HG03159 (cell line): ENCODE measurements at regions not wholly inside any gene's neighbourhood (a gene's known extent, or its start where the extent isn't known, plus 50 kb on each side); places are given as distances from the start of the nearest gene placed in this dataset.

Experiments
- ATAC-seq: cut with Tn5 transposase; IDR thresholded peaks from one replicate; pipeline ENCODE4 v1.9.1; 2021; ENCODE audit warnings: mild to moderate bottlenecking, moderate library complexity; ENCODE audit not compliant: unreplicated experiment

DNA sequence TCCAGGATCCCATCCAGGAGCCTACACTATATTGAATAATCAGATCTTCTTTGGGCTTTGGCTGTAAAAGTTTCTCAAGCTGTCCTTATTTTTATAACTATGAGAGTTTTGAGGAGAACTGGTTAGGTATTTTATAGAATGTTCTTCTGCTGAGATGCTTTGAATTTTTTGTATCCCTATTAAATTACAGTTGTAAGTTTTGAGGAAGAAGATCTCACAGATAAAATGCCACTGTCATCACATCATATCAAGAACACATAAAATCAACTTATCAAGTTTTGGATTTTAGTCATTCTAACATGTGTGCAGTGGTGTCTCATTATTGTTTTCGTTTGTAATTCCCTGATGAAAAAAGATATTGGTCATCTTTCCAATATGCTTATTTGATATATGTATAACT is 260.2 kb upstream of the COL3A1 start:
- no peak for ATAC-seq

DNA sequence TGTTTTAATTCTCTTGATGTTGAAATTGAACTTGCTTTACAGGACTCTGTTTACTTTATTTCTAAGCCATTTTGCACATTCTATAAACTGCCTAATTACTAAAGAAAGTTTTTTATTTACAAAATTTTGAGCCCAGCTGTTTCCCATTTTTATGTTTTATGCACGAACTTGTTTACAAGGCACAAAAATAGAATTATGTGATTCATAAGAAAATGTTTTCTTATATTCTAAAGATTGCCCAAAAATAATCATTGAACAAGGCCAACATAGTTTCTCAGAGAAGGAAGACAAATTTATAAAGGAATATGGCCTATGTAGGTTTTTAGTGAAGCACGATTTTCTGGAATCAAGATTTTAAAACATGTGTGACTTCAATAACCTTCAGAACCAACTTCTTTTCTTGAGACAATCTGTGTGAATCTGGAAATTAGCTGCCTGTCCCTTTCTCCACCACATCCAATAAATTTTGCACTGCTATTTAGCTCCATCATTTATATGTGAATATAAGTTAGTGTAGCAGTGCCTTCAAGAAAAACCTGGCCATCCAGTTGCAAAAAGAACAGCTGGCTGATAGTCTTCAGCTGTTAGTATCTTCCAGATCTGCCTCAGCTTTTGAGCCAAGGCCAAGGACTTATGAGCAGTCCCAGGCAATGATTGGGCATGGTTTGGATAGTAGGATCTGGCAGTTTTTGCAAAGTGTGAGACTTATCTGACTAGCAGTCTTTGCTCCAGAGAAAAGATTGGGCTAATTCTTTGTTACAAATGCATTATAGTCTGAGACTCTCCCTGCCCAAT is 253.2 kb upstream of the COL3A1 start:
- no peak for ATAC-seq

DNA sequence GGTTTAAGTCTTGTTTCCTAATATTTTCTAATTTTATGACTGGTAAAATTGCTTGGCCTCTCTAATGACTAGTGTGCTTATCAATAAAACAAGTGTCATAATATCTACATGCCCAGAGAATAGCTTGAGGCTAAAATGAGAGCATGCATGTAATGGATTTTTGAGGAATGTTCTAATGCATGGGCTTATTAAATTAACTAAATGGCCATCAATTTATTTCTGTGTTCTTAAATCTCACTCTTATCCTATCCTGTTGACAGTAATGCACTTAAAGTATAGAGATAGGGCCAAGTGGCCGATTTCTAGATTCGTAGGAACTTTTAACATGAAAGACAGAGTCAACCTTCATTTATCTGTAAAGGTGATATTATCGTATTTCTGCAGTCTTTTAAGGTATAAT is 252.4 kb upstream of the COL3A1 start:
- ATAC-seq: no peak

DNA sequence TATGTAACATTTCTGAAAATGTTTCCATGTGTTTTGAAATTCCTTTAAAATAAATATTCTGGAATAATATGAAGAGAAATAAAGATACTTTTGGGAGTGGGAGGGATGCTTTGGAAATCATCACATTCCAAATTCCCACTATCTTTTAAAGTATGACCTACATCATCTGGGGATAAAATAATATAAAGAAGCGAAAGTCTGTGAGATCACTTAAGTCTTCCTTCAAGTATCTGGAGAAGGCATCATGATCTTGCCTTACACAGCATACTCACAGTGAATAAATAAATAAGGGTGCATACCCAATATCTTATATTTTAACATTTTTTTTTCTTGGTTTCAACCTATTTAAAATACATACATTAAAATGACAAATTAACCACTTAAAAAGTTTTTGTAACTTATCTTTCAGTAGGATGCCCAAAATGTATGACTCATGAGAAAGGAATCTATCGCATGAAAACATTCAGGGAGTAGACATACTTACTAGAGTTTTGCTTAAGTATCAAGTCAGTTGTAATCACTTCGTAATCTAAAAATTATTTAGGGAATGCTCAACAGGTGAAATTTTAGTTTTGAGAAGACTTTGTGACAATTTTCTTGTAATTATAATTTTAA is 248.3 kb upstream of the COL3A1 start:
- no peak for ATAC-seq

DNA sequence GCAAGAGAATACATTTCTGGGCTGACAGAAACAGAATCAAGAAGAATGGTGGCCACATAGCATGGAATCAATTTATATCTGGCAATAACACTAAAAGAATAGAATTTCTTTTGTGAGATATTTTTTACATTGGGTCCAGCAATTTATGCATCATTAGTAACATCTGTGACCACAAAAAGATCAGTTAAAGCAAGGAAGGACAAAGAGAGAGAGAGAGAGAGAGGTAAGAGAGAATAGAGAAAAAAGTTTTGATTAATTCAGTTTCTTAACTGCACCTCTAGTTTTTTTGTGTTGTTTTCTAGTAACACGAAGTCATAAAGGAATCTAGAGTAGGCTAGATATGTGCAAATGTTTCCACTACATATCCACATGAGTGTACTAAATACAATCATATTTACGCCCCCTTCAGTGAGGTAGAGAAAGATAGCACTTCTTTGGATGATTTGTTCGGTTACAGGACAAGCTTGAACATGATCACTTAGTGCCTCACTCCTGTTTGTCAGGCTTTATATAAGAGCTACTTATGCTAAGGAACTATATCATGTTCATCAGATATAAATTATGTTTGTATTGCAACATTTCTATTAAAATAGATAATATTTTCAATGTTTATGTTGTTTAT is 247.4 kb upstream of the COL3A1 start:
- ATAC-seq: no peak

DNA sequence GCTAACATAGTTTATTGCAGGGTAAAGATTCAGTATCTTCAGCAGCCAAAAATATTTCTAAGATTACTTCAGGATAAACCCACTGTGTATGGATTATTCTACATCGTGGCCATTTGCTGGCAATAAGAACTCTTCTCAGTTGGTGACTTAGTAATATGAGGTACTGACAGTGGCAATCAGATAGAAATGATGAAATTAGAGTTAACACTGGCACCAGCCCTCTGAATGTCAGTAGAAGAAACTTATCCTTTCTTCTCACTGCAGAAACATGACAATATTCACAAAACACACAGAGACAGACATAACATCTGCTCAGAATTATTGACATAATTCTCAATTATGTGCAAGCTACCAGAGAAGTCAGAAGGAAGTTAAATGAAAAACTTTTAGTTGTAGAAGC is 246.3 kb upstream of the COL3A1 start:
- ATAC-seq: no peak

DNA sequence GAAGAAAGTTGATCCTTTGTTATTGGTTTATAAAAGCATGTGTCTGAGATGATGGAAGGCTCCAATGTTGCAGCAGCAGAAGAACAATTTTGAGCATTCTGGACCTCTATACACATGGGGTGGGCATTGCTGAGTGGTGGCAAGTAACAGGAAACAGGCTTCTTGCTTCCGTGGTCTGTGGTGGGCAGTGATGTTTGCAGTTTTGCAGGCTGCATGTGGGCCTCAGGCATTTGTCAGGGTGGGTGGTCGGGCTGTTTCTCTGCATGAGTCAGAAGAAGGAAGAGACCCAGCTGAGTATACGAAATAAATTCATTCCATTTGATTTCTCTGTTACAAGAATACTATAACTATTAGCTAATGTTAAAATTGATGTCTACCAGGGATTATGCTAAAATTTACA is 239.5 kb upstream of the COL3A1 start:
- ATAC-seq: no peak

DNA sequence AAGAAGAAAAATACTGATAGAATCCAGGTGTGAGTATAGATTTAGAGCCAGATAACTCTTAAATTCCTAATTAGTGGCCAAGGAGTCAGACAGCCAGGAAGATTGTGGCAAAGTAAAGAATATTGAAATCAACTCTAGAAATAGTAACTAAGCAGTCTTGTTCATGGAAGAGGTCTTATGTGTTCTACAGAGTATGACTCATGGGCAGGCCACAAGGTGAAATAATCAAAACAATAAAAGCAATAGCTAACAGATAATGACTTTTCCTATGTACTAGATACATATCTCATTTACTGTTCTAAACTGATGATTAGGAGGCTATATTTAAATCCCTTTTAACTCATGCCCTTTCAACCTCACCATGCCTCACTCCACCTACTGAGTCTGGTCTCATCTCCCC is 227.4 kb upstream of the COL3A1 start:
- ATAC-seq: no peak

DNA sequence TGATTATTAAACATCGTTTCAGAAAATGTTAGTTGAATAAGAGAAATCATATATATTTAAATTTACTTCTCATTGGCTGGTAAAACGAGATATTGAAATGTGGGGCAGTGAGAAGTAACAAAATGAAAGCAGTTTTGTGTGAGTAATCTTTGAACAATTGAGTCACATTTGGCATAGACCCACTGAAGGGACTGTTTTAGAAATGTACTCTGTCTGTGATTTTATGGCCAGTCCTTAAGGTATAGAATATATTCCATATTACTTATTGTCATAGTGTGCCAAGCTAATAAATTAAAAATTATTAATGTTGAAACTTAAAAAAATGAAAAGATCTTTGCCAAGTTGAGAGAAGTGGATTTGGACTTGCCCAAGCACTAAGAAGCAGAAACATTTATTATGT is 222.4 kb upstream of the COL3A1 start:
- no peak for ATAC-seq

DNA sequence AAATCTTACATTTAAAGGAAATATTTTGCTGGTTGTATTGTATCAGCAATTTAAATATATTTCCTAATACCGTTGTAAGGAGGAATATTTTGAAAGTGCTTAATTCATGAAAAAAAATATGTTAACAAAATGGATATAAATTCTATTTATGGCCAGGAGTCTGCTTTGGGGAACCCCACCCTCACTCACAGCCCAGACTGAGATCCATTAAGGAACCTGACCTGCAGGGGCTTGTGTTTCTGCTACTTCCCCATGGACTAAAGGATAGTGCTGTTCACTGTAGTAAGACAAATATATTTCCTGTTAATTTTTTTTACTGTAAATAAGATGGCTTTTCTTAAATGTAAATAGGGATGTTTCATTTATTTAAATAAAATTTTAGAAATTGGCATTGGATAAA is 221.9 kb upstream of the COL3A1 start:
- ATAC-seq: no peak

DNA sequence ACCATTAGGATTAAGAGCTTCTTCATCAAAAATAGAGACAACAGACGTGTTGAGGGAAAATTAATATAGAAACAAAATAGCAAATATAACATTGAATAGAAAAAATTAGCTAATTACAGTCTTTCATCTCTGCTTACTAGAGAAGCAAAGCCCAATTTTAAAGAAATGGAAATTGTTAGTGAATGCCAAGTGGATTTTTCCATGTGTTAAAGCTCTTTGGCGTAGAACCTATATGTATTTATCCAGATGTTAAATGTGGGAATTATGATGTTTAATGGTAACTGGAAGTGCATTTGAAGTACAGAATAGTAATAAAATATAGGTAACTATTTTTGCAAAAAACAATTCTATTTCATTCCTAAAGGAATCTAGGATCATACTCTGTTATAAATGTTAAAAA is 212.0 kb upstream of the COL3A1 start:
- ATAC-seq: no peak

DNA sequence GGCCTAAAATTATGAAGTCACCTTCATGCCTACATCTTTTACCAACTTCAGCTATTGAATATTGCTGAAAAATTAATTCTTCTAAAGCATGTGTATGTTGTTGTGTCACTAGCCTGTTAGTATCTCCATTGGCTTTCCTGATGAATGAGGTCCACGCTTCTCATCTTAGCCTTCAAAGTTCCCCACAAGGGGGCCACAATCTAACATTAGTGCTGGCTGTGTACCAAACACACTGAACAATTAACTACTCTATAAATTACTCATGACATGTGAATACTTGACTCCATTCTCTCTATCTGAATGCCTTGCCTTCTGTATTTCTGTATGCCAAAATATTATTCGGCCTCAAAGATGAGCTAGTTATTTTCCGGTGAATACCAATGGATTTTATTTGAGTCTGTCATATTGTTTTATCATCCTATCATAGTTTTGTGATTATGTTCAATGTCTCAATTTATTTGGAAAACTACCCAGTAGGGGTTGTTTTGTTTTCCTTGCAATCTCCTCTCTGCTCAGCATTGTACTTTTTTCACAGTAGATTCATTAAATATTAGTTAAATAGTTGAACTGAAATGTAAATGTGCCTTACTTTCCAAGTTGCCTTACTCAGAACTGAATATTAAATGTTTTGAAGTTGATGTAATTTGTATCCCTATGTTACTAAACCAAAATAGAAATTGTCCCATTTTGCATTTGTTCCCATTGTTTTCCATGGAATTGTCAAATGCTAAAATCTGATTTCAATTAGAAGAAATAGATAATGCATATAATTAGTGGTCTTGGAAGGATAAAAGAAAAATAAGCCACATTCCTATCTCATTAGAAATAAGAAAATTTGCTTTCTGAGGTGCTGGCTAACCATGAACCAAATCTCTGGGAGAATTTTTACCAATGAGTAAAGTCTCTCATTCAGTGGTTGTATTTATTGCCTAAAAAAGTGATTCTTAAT is 208.4 kb upstream of the COL3A1 start:
- peak; percentile 70 for ATAC-seq

DNA sequence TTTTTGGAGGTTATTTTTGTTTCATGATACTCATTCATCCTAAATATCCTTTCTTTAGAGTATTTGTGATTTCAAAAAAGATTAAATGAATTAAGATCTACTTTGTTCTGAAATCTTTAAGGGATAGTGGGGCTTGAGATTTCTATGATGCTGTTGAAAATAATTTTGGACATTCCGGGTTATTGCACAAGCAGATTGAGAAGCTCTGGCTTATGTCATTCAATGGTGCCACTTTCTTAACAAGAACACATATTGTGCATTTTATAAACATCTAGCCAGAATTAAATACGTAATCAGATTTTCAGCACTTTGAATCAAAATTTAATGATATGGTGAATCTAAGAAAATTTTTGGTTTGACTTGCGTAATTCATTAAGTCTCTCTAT is 207.7 kb upstream of the COL3A1 start:
- ATAC-seq: no peak

DNA sequence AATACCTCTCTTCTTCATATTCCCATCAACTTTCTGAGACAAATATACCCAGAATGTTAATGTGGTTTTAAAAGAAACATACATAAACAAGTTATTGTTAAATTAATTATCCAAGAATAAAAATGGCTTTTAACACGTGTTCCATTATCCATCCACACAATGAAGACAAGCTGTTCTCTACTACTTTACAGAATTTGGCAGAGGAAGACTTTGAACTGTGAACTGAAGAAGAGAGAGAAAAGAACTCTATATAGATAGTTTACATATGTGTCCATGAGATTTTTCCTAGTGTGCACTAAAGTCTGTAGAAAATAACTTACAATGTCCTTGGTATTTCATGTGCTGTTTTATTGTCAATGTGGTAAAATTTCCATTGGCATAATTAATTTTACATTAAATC is 207.0 kb upstream of the COL3A1 start:
- no peak for ATAC-seq

DNA sequence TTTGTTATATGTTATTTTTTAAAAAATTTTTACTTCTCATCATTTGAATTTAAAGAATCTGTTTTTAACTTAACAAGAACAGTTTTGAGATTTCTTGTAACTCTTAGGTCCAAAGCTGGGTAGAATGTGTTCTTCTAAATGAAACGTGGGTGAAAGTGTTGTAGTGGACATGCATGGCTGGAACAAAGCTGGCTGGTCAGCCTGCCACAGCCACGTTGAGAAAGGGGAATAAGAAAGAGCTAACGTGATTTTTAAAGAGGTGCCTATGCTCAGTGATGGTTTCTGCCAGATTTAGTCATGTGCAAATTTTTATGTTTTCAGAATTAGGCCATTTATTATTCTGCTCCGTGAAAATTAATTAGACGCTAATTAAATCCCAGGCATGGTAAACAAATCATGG is 203.9 kb upstream of the COL3A1 start:
- ATAC-seq: no peak

DNA sequence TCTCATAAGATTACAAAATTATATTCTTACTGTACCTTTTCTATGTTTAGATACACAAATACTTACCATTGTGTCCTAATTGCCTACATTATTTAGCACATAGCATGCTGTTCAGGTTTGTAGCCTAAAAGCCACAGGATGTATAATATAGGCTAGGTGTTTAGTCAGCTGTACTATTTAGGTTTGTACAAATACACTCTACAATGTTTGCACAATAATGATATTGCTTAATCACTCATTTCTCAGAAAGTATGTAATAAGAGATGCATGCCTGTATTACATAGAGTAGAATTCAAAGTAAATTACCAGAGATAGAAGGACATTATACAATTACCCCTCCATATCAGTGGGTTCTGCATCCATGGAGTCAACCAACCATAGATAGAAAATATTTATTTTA is 201.1 kb upstream of the COL3A1 start:
- ATAC-seq: no peak

DNA sequence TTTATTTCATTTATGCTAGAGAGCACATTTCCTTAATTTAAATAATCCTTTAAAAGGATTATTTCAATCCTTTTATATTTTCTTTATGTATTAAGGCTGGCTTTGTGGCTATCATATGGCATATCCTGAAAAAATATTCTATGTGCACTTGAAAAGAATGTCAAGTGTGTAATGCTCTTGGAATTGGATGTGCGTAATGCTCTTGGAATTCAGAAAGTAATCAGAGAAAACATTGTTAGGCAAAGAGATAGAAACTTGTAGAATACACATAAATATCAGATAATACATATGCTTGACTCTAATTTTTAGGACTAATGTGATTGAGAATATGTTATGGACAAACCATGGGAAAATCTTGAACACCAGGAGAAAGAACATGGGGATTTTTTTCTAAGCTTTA is 197.5 kb upstream of the COL3A1 start:
- ATAC-seq: no peak

DNA sequence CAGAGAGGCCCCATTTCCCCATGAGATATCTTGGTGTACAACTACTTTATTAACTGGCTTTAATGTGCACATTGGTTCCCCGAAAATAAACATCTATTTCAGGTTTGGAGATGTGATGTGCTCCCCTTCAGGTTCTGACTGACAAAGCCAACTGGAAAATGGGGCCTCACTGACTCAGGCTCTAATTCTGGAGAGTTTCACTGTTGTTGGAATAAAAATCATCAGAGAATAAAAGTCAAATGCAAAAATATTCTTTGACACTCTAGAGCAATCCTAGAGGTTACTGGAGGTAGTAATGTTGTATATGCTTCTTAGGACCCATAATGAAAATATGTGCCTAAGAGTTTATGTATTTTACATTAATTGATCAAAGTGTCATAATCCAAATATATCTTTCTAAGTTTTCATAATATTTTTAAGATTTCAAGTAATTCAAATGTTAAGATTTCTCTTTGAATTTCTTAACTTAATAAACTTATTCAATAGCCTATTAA is 189.9 kb upstream of the COL3A1 start:
- ATAC-seq: no peak

DNA sequence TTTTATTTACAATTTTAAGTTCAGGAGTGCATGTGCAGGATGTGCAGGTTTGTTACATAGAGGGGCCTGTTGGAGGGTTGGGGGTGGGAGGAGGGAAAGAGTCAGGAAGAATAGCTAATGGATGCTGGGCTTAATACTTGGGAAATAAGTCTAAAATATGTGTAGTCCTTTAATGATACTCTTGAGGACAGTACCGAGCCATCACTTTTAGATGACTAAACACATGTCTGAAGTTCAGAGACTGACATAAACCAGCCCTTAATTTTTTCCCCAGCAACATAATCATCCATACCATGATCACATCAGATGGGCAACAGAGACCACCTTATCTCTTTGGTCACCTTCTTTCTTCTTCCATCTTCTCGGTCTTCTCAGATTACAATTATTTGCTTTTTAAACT is 189.1 kb upstream of the COL3A1 start:
- no peak for ATAC-seq

DNA sequence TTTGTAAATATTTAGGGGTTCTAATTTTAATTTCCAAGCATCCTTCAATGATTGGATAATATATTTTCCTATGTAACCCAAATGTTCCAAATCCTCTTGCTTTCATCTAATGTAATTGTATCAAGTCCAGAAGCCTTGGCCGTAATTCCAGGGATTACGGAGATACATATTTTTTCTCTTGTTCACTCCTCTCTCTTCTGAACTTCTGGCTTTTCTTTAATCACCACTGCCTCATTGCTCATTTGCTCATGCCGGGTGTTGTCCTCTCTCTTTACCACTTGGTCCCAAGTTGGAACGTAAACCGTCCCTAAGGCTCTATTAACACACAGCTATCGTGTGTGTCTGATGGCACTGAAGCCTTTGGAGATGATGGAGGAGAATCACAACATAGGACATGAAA is 188.7 kb upstream of the COL3A1 start:
- no peak for ATAC-seq

DNA sequence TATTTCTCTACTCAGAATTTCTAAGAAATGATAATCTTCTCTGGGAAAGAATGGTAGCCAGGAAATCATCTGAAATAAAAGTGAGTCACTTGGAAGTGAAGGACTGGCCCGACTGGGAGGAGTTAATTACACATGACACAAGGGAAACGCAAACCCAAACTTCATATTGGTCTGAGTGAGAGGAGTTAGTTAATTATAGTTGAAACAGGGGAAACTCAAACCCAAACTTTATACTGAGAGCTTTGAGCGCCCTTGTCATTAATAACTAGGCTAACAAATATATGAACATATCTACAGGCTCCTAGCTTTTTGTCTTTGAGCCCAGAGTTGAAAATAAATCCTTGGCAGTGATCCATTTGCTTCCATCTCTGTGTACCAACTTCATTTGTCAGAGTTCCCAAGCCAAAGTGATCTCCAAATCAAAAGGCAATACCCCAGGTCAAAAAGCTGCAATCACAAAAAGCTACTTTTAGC is 187.8 kb upstream of the COL3A1 start:
- no peak for ATAC-seq
